ENCODE measurements at regions not wholly inside any gene's neighbourhood (a gene's known extent, or its start where the extent isn't known, plus 50 kb on each side); places are given as distances from the start of the nearest gene placed in this dataset.
"Not testable (repeated sequence)": the region's sequence is repeated elsewhere in the genome, so short reads cannot be mapped to it uniquely, and the experiment has no call there.

DNA sequence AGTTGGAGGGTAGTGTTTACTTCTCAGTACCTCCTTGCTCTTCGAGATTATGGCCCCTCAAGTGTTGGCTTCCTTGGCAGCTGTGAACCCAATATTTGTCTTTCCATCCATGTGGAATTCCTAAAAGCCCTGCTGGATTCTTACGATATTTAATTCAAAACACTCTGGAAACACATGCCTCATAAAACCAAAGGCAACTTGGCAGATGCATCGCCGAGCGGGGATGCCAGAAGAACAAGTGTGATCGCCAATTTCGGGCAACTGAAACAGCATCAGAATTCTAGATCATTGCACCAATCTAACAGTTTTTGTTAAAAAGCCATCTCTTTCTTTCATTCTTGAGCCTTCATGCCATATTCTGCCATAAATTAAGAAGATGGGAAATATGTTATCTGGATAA is 934.4 kb downstream of the AACS start:
- no peak for DNase-seq (ENCODE audit: low read depth)

DNA sequence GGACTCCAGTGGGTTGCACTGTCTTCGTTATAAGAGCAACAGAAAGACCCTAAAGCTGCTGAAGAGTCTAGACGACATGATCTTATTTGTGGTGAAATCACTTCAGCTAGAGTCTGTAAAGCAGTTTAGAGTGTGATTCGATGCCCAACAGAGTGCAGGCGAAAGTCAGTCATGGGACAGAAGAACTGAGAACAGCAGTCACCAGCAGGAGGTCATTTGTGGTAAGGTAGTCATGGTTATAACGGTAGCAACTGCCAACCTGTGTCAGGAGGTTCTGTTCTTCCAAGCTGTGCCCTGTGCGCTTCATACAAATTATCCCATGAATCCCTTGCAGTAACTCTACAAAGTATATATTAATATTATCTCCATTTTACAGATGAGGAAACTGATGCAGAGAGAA is 954.1 kb downstream of the AACS start:
- DNase-seq (ENCODE audit: low read depth): no peak

DNA sequence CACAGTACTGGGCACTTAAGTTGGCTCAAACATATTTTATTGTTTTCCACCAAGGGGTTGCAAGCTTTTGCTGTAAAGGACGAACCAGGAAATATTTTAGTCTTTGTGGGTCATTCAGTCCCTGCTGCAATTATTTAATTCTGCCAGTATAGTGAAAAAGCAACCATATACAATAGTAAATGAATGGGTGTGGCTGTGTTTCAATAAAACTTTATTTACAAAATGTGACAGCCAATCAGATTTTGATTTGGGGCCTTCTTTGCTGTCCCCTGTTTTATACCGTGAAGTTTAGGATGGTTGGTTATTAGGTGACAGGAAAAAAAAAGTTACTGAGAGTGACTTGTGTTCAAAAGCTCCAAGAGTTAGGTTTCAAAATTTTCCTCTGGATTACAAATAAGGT is 956.4 kb downstream of the AACS start:
- DNase-seq (ENCODE audit: low read depth): no peak

DNA sequence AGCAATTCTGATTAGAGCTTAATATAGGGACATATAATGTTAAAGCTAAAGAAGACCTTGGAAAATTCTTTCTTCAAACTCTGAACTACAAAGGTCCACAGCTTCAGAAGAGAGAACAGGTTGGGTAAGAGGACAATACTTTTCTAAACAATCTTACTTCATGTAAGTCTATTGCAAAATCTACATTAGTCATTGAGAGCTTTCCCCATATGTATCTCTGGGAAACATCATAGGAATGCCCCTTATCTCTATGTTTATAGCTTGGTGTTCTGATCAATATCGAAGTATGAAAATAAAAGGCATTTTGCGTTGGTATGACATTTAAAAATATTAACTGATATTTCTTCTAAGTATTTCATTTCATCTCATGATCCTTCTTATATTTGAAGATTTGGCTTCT is 962.6 kb downstream of the AACS start:
- no peak for DNase-seq (ENCODE audit: low read depth)

DNA sequence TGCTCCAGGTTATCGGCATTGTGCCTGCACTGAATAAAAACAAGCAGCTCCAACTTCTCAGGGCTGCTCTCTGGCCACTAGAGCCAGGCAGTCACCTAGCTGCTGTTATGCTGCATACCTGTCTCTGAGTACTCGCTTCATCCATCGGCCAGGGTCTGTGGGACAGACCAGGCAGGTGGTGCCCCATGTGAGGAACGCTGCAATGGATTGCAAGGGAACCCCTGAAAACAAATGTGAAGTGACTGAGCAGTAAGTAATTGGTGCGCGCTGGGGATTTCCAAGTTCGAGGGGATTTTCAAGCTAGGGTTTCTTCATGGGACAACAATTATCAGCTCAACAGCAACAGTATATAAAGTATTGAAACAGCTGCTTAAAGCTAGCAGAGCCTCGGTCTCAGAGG is 965.3 kb downstream of the AACS start:
- DNase-seq (ENCODE audit: low read depth): no peak

DNA sequence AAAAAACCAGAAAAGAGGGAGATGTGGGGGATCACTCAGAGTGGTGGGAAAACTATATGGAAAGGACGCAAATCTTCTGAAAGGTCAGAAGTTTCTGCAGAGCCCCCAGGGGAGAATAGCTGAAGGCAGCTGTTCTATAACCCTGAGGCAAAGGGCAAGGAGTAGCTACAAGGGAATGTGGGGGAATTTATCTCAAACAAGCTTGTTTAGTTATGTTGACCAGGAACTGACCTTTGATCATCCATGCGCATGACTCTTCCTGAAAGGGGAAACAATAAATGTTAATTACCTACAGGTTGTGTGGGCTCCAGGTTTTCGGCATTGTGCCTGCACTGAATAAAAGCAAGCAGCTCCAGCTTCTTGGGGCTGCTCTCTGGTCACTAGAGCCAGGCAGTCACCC is 968.5 kb downstream of the AACS start:
- no peak for DNase-seq (ENCODE audit: low read depth)

DNA sequence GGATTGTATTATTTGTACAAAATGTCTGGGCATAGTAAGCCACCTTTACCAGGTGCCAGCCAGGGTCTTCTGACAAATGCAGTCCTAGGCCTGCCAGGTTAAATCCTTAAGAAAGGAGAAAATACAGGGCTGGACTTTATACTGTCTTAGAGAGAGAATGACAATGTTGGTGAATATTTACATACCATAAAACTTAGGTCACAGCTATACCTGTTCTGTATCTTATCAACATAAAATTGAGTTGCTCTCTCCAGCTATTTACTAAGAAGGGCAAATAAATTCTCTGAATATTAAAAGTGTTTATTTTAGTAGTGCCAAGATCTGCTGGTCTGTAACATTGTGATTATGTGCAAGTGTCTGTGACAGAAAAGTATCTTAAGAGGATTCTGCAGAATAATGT is 971.1 kb downstream of the AACS start:
- DNase-seq (ENCODE audit: low read depth): no peak

DNA sequence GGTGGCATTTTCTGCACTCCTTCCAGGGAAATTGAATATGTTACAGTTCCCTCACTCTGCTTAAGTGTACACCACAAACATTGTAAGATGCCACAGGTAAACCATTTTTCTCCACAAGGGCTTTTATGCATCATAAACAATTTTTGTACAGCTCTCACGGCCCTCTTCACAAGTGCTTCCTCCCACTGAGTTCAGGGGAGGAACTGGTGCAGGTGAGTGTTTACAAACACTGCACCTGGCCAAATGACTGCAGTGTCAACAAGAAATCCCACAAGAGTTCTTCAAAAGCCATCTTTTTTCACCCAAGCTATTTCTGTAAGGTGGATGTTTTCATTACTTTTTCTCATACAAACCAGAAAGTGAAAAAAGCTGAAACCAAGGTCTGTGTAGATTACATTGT is 973.2 kb downstream of the AACS start:
- DNase-seq (ENCODE audit: low read depth): no peak

DNA sequence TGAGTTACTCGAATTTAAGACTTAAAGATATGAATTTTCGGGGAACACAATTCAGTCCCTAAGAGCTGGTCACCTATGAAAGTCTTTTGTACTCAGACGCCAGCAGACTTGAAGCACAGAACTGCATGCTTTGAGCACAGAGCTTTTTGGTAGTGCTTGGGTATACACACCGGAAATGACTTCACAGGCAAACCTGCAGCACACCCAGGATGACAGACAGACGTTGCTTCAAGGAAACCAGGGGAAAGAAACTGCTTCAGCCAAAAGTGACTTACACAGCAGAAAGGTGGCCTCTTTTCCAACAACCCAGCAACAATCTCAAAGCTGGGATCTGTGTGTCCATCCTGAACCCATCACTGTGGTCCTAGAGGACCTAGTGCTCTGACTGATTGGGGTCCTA is 975.1 kb downstream of the AACS start:
- DNase-seq (ENCODE audit: low read depth): no peak

DNA sequence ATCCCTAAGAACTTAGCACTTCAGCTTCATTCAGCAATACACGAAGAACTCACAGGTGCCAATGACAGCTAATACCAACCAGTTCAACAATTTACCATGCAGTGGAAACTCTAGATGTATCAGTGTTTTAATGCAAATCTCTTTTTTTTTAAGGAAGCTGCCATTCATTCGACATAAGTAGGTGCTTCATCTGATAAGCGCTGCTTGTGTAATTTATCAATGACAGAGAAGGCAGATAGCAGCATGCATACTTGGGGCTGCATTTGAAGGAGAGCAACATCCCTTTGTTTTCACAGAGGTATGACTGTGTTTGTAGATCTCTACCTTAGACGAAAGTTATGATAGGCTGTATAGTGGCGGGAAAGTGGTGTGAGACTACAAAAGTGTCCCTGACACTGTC is 977.1 kb downstream of the AACS start:
- DNase-seq (ENCODE audit: low read depth): no peak

DNA sequence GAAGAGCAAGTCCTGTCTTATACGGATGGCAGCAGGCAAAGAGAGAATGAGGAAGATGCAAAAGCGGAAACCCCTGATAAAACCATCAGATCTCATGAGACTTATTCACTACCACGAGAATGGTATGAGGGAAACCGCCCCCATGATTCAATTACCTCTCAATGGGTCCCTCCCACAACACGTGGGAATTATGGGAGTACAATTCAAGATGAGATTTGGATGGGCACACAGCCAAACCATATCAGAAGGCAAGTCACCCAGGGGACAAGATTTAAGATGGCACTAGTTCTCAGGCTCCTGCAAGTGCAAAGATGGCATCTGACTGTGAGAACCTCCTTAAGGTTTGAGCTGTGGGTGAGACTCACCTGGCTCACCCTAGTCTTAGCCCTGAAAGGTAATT is 984.3 kb downstream of the AACS start:
- DNase-seq (ENCODE audit: low read depth): not testable (repeated sequence)

DNA sequence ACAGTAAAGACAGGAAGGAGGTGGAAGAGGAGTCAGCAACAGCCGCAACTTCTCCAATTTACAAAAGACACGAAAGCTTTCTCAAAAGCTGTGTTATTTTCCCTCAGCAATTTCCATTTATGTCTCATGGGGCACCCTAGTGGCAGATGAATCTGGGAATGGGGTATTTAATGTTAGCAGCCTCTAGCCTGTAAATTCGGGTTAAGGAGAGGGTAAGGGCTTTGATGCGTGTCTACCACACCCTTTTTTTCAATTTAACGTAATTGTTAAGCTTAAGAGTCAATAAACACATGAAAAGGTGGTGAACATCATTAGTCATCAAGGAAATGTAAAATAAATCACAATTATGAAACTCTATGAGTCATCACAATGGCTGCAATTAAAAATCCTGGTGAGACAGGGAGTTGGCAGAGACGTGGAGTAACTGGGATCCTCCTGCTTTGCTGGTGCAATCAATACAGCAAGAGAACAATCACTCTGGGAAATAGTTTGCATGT is 986.4 kb downstream of the AACS start:
- no peak for DNase-seq (ENCODE audit: low read depth)

DNA sequence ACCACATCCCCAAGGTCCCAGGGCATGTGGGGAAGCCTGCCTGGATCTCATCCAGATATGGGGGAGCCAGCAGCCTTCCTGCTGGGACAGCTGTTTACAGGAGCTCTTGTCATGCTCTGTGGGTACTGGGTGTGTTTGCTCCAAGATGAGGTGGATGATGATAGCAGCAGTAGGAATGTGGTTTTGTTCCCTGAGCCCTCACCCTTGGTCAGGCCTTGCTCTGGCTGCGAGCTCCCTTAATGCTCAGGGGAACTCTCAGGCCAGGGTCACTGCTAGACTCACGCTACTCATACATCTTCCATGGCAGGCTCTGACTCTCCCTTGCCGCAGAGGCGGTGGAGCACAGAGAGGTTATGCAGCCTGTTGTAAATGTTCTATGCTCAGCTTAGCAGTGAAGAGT is 990.3 kb downstream of the AACS start:
- no peak for DNase-seq (ENCODE audit: low read depth)

DNA sequence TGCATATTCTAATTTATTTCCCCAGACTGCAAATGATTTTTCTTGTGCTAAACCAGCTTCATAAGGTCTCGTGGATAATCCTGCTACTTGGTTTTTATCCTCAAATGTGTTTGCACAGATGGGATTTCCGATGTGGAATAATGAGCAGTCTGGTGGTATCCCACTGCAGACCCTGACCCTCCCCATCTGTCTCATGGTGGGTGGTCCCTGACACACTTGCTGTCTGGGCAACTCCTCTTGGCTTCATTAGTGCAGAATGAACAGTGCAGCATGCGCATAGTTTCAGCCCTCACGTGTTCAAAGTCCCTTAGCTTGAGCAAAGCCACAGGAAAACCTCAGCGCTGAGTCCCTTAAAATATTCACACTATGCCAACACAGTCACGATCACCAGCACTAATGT is 996.5 kb downstream of the AACS start:
- no peak for DNase-seq (ENCODE audit: low read depth)

DNA sequence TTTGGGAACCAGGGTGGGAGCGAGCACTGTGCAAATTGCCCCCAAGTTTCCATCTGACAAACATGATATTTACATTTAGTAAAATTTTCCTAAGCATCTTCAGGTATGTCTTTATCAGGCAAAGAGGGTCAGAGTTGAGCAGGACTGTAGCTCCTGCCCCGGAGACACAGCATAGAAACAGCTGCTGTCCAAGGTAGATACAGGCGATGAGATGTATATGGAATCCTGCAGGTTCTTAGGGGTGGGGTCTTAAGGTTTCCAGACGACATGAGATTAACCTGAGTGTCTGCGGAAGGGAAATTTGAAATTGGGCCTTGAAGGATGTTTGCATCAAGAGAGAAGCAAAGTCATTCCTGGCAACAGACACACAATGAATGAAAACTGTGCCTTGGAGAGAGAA is 998.8 kb downstream of the AACS start:
- DNase-seq (ENCODE audit: low read depth): no peak

DNA sequence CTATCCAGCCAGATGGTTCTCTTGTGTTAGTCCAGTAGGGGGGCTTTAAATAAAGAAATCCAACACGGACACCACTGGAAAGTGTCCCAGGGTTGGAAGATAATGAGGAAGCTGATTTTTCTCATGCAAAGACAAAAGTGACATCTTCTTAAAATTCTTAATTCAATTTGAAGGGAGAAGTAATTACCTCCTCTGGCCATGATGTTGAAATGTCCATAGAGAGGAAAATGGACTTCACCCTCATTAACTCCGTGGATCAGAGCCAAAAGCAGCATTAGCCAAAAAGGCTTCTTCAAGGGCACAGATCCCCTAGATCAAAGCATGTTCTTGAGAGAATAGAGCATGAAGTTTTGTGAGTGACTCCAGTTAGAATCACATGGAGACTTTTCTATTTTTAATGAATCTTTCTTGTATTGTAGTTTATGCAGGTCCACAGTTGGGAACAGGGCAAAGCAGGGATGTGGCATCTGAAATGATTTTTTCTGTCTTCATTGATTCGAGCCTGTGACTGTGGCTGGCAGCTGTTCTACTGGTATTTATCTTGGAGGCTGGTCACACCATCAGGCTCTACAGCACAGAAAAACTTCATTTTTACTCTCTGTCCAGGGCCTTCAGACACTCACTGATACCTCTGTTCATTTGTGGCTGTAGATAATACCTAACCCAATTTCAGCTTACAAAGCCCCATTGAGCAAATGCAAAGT is 1002.5 kb downstream of the AACS start:
- DNase-seq (ENCODE audit: low read depth): no peak

DNA sequence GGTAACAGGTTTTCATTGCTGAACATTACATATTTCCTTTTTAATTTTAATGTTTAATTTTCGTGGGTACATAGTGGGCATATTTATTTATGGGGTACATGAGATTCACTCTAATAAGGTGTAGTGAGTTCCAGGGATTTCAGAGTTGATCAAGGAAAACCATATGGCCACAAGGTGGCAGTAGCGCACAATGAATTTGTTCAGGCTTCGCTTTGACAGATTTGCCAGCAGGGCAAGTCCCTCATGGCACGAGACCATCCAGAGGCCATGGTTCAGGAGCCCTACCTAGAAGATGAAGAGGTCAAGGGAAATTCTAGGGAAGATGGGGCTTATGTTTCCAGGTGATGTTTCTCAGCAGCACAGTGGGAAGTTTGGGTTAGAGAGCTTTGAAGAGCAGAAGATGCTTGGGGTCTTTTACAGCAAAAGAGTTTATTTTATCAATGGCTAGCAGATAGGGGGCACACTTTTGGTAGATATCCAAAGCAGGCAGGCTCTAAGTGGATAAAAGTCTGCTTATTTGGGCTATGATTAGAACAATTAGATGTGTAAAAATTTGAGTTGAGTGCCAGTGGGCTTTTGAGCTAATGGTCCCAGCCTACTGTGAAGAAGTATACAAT is 1004.4 kb downstream of the AACS start:
- DNase-seq (ENCODE audit: low read depth): no peak

DNA sequence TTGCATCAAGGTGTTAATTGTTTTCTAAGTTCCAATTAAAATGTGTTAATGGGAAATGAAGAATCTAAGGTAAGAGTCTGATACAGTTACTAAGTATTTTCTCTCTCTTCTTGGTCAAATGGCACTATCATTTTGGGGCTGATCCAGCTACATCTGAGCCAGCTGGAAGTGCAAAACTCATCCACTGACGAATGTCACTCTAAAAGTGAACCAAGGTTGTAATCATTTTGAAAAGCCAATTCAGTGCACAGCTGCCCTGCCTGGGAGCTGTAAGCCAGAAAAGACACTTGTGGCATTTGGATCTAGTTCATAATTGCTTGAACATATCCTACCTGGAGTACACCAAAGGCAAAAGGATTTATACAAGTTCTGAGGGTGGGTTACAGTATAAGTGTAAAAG is 1011.3 kb downstream of the AACS start:
- DNase-seq (ENCODE audit: low read depth): no peak

DNA sequence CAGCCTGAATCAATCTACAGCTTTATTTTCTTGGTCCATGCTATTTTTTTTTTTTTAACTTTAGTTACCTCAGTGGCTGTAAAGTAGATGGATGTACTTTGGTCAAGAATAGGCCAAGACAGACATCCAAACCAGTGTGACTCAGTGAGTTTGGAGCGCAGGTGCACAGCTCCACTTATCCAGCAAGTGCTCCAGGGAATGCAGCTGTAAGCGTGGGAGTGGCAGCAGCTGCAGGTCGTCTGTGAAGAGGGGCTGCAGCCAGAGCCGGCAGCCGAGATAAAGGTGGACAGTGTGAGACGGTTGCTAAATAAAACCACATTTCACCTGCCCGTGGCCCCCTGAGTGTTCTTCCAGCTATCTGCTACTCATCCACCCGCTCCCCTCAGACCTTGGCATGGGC is 1018.7 kb downstream of the AACS start:
- no peak for DNase-seq (ENCODE audit: low read depth)

DNA sequence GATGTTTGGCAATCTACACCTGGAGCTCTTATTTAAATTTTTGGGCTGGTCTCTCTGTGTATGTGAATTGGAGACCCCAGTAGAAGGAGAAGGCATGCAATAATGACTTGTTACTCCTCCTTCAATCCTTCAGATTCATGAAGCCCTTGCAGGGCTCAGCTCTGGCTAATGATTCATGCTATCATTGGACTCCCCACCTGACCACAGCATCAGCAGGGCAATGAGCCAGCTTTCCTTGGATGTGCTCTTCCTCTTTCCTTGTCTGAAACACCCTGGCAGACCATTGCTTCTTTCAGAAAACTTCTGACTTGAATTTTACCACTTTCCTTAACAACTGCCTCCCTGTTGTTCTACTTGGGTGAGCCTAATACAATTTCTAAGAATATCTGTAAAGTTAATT is 1019.2 kb downstream of the AACS start:
- no peak for DNase-seq (ENCODE audit: low read depth)

DNA sequence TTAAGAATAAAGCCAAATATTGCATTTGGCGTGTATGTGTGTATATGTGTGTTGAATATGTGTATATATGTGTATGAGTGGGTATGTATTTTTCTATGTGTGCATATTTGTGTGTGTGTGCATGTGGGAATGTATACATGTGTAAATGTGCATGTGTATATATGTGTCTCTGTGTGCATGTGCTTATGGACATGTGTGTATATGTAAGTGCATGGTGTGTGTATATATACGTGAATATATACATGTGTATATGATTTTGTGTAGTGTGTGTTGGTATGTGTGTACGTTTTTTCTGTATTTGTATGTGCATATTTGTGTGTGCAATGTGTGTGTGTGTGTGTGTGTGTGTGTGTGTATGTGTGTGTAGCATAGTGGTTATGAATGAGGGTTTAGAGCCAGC is 1021.0 kb downstream of the AACS start:
- DNase-seq (ENCODE audit: low read depth): no peak

DNA sequence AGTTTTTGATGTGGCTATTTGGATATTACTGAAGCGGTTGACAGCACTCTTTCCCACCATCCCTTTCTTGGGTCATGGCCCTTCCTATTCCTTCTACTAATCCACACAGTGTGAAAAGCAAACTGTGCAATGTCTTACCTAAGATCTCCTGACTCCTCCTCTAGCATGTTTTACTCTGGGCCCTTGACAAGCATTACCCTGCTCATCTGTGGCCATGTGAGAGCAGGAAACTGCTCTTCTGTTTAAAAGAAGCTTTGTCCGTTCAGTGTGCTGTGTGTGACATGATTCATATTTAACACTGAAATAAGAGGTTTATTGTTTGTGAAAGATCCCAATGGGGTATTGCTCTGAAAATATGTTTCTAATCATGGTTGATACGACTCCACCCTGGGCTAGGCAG is 1022.5 kb downstream of the AACS start:
- no peak for DNase-seq (ENCODE audit: low read depth)

DNA sequence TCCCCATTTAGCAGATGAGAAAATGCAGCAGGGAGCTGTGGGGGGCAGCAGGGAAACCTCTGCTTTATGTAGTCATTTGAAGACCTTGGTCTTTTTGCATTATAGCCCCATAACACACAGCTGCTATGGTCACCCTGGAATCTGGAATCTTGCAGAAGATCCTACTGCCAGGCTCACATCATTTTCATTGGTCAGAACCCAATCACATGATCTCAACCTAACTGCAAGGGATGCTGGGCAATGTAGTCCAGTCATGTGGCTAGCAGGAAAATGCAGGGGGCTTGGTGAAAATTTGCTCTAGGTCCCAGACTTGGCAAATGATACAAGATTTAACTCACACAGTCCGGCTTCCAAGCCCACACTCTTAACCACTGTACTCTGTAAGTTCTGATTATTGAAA is 1028.7 kb downstream of the AACS start:
- DNase-seq (ENCODE audit: low read depth): no peak
